GM12872 (cell line): ENCODE measurements at regions not wholly inside any gene's neighbourhood (a gene's known extent, or its start where the extent isn't known, plus 50 kb on each side); places are given as distances from the start of the nearest gene placed in this dataset.

Experiments used
- TF ChIP-seq, protein P1 (sequence below): IDR thresholded peaks from 3 replicates; pipeline ENCODE4 v1.5.1; 2011; ENCODE audit warnings: low read depth, mild to moderate bottlenecking, low read length, moderate library complexity; ENCODE audit not compliant: insufficient read depth

DNA sequence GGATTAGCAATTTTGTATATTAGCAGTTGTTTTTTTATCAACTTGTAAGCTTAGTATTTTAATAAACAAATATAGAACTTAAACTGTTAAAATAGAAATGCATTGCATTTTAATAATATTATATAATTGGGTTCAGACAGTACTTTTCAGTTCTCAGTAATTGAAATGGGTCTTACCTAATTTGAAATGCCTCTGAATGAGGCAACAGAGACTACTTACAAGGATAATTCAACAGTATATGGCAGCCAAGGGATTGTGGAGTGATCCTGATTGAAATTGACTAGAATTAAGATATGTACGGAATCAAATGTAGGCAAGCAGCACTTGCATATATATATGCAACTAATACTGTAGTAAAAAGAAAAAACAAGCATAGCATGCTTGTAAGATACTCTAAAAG is 1503.9 kb upstream of the MIR17HG start:
- TF ChIP-seq, protein P1, sequence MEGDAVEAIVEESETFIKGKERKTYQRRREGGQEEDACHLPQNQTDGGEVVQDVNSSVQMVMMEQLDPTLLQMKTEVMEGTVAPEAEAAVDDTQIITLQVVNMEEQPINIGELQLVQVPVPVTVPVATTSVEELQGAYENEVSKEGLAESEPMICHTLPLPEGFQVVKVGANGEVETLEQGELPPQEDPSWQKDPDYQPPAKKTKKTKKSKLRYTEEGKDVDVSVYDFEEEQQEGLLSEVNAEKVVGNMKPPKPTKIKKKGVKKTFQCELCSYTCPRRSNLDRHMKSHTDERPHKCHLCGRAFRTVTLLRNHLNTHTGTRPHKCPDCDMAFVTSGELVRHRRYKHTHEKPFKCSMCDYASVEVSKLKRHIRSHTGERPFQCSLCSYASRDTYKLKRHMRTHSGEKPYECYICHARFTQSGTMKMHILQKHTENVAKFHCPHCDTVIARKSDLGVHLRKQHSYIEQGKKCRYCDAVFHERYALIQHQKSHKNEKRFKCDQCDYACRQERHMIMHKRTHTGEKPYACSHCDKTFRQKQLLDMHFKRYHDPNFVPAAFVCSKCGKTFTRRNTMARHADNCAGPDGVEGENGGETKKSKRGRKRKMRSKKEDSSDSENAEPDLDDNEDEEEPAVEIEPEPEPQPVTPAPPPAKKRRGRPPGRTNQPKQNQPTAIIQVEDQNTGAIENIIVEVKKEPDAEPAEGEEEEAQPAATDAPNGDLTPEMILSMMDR: no peak

GRCh38 chr13:89845874-89846273 is 1501.6 kb upstream of the MIR17HG start:
- TF ChIP-seq, protein P1: no peak

DNA sequence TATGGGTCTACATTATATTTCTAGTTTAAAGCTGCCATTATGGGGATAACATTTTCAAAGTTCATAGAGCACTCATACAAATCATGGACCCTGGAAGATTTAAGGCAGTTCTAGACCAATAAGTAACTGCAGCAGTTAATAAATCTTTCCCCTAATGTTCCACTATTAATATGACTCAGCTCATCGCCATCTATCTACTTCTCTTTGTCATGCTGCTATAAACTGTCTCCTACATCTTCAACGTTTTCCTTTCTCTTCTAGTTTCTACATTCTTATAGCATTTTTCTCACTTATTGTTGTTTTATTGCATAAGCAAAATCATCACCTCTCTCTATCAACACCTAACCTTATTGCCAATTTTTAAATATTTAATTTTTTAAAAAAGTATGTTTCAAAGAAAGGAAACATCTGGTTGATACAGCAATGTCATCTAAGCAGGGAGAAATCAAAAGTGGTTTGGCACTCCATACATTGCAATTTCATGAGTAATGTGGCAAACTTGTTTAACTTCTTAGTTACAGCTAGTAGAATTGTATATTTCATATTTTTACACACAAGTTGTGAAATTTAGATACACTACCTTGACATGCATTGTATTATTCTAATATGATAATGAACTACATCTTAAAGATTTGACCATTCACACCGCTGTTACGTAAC is 1500.4 kb upstream of the MIR17HG start:
- TF ChIP-seq, protein P1: no peak

DNA sequence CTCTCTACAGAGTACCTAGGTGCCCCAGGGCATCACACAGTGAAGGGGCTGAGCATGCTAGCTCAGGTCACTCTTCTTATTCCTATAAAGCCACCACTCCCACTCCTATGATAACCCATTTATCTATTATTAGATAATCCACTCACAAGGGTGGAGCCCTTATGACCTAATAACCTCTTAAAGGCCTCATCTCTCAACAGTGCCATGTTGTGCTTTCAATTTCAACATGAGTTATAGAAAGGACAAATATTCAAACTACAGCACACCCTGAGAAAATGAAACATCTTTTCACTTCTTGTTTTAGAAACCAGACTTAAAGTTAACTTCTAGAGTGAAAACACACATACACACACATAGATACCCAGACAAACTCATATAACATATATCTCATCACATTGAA is 1494.9 kb upstream of the MIR17HG start:
- TF ChIP-seq, protein P1: no peak

DNA sequence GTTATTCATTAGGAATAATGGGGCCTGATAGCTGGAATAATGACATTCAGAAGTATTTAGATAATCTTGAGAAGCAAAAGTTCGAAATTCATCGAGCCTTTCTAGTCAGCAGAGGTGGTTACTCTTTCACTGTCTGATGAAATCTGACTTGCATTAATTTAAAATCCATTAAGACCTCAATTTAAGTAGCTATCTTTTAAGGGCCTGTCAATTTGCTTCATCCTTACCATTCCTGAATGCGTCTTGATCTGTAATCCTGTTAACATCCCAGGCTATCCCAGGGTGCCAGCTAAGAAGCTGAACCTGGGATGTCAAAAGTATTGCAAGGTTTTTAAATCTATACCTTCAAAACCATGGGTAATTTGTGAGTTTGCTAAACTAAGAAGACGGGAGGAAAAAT is 1491.0 kb upstream of the MIR17HG start:
- TF ChIP-seq, protein P1: no peak

DNA sequence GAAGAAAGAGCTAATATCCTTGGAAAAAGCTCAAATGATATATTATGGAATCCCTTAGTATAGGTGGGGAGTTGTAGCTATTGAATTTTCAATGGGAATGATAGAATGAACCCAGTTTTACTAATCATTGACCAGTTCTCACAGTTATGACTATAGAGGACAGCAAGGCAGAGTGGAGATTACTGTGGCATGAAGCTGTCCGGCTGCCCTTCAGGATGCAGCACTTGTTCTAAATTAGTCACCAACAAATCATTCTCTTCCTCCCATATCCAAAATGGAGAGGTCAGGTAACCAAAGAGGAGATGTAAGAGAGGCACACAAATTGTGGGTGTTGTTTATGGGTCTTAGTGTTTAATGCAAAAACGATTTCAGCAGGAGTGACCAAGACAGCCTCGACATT is 1490.0 kb upstream of the MIR17HG start:
- TF ChIP-seq, protein P1: no peak

DNA sequence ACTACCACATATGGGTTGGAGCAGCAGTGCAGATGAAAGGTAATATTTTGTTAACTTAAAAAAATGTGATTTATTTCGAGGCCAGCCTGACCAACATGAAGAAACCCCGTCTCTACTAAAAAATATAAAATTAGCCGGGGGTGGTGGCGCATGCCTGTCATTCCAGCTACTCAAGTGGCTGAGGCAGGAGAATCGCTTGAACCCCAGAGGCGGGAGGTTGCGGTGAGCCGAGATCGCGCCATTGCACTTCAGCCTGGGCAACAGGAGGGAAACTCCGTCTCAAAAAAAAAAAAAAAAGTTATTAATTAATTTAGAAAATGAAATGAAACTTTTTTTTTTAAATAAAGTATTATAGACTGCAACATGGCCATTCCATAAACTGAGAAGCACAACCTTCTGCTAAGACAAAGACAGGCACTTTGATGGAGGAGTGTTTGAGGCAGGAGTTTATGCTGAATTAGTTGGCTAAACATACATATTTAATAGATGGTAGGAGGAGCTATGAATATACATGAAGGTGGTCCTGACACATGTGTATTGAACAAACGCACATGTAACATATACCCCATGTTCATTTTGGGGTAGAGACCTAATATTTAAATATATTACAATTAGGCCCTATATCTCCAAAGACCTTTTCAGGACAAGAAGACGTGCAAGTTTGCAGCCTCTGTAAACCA is 1485.3 kb upstream of the MIR17HG start:
- TF ChIP-seq, protein P1: no peak
